ENCODE measurements at regions not wholly inside any gene's neighbourhood (a gene's known extent, or its start where the extent isn't known, plus 50 kb on each side); places are given as distances from the start of the nearest gene placed in this dataset.

GRCh38 chr18:77708826-77709506 lies 459.3 kb downstream of the GALR1 start:
- Histone ChIP-seq H3K36me3 (no peaks in the 10 kb centered on the region), H3K9me3 (no peaks in the 10 kb centered on the region), H3K4me1 (no peaks in the 10 kb centered on the region), H3K4me3 (no peak overlapping the region), H3K27ac (no peak overlapping the region), H3K27me3 (peaks cover 0 to 13% (median 0%) of the 10 kb centered on the region in 3 donors)
- no peak for DNase-seq
- TF ChIP-seq CTCF (IDR thresholded peaks at IDR 0.05) (no peak), POLR2A (IDR thresholded peaks at IDR 0.05) (no peak), EP300 (IDR thresholded peaks at IDR 0.05) (no peak), POLR2AphosphoS5 (IDR thresholded peaks at IDR 0.05) (no peak)
- WGBS, 5 donors: 44 to 69% (median 62%) methylated on average over 4 of the region's 4 CpGs
- intact Hi-C loops (cut with DNase I; ENCODE audit: low total_unique reads): no loop called here

- intact Hi-C loops (cut with DNase I; ENCODE audit: low total_unique reads): no loop called here
- 31 to 56% (median 39%) methylated on average over 3 of the region's 3 CpGs for WGBS, 5 donors
- Histone ChIP-seq H3K4me1 (no peaks in the 10 kb centered on the region), H3K27ac (no peak overlapping the region), H3K4me3 (no peak overlapping the region), H3K9me3 (no peaks in the 10 kb centered on the region), H3K27me3 (peaks cover 0 to 10% (median 0%) of the 10 kb centered on the region in 3 donors), H3K36me3 (no peaks in the 10 kb centered on the region)
- DNase-seq: no peak
- TF ChIP-seq POLR2AphosphoS5 (IDR thresholded peaks at IDR 0.05): no peak
Measured at GRCh38 chr18:77711096-77711495, 461.4 kb downstream of the GALR1 start.

GRCh38 chr18:77714716-77715115 lies 465.1 kb downstream of the GALR1 start:
- Histone ChIP-seq H3K27me3 (peaks cover 0 to 17% (median 0%) of the 10 kb centered on the region in 3 donors), H3K27ac (no peak overlapping the region), H3K9me3 (no peaks in the 10 kb centered on the region), H3K36me3 (no peaks in the 10 kb centered on the region), H3K4me3 (no peak overlapping the region), H3K4me1 (no peaks in the 10 kb centered on the region)
- TF ChIP-seq EP300 (IDR thresholded peaks at IDR 0.05): no peak
- TF ChIP-seq POLR2AphosphoS5 (IDR thresholded peaks at IDR 0.05): no peak
- TF ChIP-seq POLR2A (IDR thresholded peaks at IDR 0.05): no peak
- no peak for TF ChIP-seq CTCF (IDR thresholded peaks at IDR 0.05)
- no peak for DNase-seq
- intact Hi-C loops (cut with DNase I; ENCODE audit: low total_unique reads): no loop called here
- WGBS, 5 donors: 67 to 76% (median 73%) methylated on average over 8 of the region's 8 CpGs

- intact Hi-C loops (cut with DNase I; ENCODE audit: low total_unique reads): no loop called here
- no peak for DNase-seq
- 62 to 75% (median 72%) methylated on average over 4 to 5 of the region's 5 CpGs for WGBS, 5 donors
- Histone ChIP-seq H3K9me3 (no peaks in the 10 kb centered on the region), H3K27me3 (peaks cover 0 to 17% (median 0%) of the 10 kb centered on the region in 3 donors), H3K4me3 (no peak overlapping the region), H3K36me3 (no peaks in the 10 kb centered on the region), H3K4me1 (no peaks in the 10 kb centered on the region), H3K27ac (no peak overlapping the region)
- TF ChIP-seq EP300 (IDR thresholded peaks at IDR 0.05): no peak
- no peak for TF ChIP-seq CTCF (IDR thresholded peaks at IDR 0.05)
- TF ChIP-seq POLR2A (IDR thresholded peaks at IDR 0.05): no peak
- TF ChIP-seq POLR2AphosphoS5 (IDR thresholded peaks at IDR 0.05): no peak
Measured at GRCh38 chr18:77716282-77716681, 466.6 kb downstream of the GALR1 start.

- 79 to 88% (median 88%) methylated on average over 19 of the region's 19 CpGs for WGBS, 5 donors
- H3K36me3 ChIP-seq: no peaks in the 10 kb centered on the region
- no peak overlapping the region for H3K4me3 ChIP-seq
- TF ChIP-seq POLR2A (IDR thresholded peaks at IDR 0.05) (no peak), POLR2AphosphoS5 (IDR thresholded peaks at IDR 0.05) (no peak), CTCF (IDR thresholded peaks at IDR 0.05) (no peak), EP300 (IDR thresholded peaks at IDR 0.05) (no peak)
- H3K27ac ChIP-seq: no peak overlapping the region
- intact Hi-C loops (cut with DNase I; ENCODE audit: low total_unique reads): no loop called here
- no peak for DNase-seq
- no peaks in the 10 kb centered on the region for H3K27me3 ChIP-seq
- no peaks in the 10 kb centered on the region for H3K4me1 ChIP-seq
- no peaks in the 10 kb centered on the region for H3K9me3 ChIP-seq
Measured at GRCh38 chr18:77733292-77733903, 483.8 kb downstream of the GALR1 start.
